Vagina (tissue), 2 donors: ENCODE measurements at regions not wholly inside any gene's neighbourhood (a gene's known extent, or its start where the extent isn't known, plus 50 kb on each side); places are given as distances from the start of the nearest gene placed in this dataset.

Experiments used
- CTCF ChIP-seq, 3 experiments: fragments of 450-650 bp in 2 of 3; fragments of 200-600 bp in 1 of 3; sonication (generic) in 1 of 3; IDR thresholded peaks; one replicate each; pipeline ENCODE4 v1.5.1; 2017 to 2019; ENCODE audit warnings: antibody characterized with exemption in 3 of 3, mild to moderate bottlenecking in 2 of 3, moderate library complexity in 2 of 3
- POLR2A ChIP-seq, 2 donors: fragments of 450-650 bp; IDR thresholded peaks; one replicate each; pipeline ENCODE4 v1.6.1; 2017; ENCODE audit warnings: antibody characterized with exemption in 2 of 2, mild to moderate bottlenecking in 2 of 2, moderate library complexity in 2 of 2
- POLR2AphosphoS5 ChIP-seq, 2 donors: sonication (generic); formaldehyde crosslinking; IDR thresholded peaks; one replicate each; pipeline ENCODE4 v1.9.0; 2017; ENCODE audit warnings: antibody characterized with exemption in 2 of 2, mild to moderate bottlenecking in 2 of 2, low read depth in 1 of 2; ENCODE audit not compliant: insufficient read depth in 1 of 2

- TF ChIP-seq CTCF (IDR thresholded peaks at IDR 0.05), result no peak
- TF ChIP-seq POLR2A (IDR thresholded peaks at IDR 0.05), result no peak
- no peak for TF ChIP-seq POLR2AphosphoS5 (IDR thresholded peaks at IDR 0.05; ENCODE audit: insufficient read depth in 1 of 2, low read depth in 1 of 2)
Measured at GRCh38 chr1:192959657-192960186, 99.4 kb downstream of the UCHL5 start.
